HG02973 (cell line): ENCODE measurements at regions not wholly inside any gene's neighbourhood (a gene's known extent, or its start where the extent isn't known, plus 50 kb on each side); places are given as distances from the start of the nearest gene placed in this dataset.

Experiments
- ATAC-seq: cut with Tn5 transposase; IDR thresholded peaks from one replicate; pipeline ENCODE4 v1.9.1; 2021; ENCODE audit warnings: moderate library complexity; ENCODE audit not compliant: unreplicated experiment

DNA sequence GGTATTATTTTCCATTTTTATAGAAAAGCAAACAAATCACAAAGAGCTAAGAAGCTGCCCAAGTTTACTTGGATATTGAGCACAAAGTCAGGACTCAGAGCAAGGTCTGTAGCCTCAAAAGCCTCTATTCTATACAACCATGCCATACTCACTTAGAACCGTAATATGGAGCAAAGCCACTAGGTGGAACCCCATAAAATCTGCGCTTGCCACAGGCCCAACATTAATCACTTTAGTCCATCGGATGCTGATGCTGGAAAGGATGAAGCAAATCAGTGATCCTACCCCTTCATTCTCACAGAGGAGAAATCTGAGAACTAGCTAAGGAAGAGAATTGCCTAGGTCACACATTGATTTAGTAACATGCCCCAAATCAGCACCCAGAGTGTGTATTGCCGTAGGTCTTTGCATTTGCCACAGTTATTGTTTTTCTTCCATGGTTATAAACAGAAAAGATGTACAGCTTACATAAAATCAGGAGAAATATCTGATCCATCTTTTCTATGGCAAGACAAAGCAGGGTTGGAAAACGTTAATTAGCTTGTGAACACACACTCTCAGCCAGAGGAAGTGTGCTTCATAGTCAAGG lies 56.7 kb upstream of the RAB38 start:
- peak; percentile 91 for ATAC-seq

- ATAC-seq: no peak
Measured at GRCh38 chr11:88229303-88229702, 54.1 kb upstream of the RAB38 start.
